Spleen (tissue), 7 donors: ENCODE measurements at regions not wholly inside any gene's neighbourhood (a gene's known extent, or its start where the extent isn't known, plus 50 kb on each side); places are given as distances from the start of the nearest gene placed in this dataset.

Source experiments
- POLR2A ChIP-seq, 3 donors: fragments of 450-650 bp; IDR thresholded peaks; one replicate each; pipeline ENCODE4 v1.5.1; 2017; ENCODE audit warnings: antibody characterized with exemption in 3 of 3, mild to moderate bottlenecking in 1 of 3
- POLR2AphosphoS5 ChIP-seq, 3 donors: sonication (generic); formaldehyde crosslinking; IDR thresholded peaks; one replicate each; pipeline ENCODE4 v1.5.1; 2017; ENCODE audit warnings: antibody characterized with exemption in 3 of 3
- TF ChIP-seq, protein P1 (sequence below), 11 experiments: fragments of 200-600 bp in 7 of 11; fragments of 450-650 bp in 4 of 11; sonication (generic) in 4 of 11; IDR thresholded peaks in 8 of 11; conservative IDR thresholded peaks in 3 of 11; 1 replicate in 7 of 11; 2 replicates in 4 of 11; pipeline versions ENCODE4 v1.4.0 to v1.8.0; 2016 to 2021; ENCODE audit warnings: antibody characterized with exemption in 11 of 11, inconsistent platforms in 4 of 11, mild to moderate bottlenecking in 1 of 11
- donor health status: DM: no; HTN: no; CAD: no; lungs with moderate emphysema.
- donor health status: DM: no; HTN: no; CAD: no.
- donor health status: DM: no; HTN: no; CAD: no.

DNA sequence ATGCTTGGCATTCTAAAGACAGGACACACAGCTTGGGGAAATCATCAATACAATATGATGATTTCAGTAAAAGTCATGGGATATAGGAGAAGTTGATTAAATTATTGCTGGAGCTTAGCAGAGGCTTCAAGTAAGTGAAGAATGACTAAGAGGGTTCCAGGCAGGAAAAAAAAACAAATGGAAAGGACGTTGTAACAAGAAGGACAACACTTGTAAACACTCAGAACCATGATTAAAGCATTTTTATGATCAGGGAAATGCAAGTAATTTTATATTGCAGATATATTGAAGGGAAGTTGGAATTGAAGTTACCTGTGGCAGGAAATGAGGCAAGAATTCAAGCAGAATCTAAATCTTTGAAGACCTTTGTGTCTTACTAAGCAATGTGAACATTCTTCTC lies 602.7 kb upstream of the NEGR1 start:
- TF ChIP-seq, protein P1, sequence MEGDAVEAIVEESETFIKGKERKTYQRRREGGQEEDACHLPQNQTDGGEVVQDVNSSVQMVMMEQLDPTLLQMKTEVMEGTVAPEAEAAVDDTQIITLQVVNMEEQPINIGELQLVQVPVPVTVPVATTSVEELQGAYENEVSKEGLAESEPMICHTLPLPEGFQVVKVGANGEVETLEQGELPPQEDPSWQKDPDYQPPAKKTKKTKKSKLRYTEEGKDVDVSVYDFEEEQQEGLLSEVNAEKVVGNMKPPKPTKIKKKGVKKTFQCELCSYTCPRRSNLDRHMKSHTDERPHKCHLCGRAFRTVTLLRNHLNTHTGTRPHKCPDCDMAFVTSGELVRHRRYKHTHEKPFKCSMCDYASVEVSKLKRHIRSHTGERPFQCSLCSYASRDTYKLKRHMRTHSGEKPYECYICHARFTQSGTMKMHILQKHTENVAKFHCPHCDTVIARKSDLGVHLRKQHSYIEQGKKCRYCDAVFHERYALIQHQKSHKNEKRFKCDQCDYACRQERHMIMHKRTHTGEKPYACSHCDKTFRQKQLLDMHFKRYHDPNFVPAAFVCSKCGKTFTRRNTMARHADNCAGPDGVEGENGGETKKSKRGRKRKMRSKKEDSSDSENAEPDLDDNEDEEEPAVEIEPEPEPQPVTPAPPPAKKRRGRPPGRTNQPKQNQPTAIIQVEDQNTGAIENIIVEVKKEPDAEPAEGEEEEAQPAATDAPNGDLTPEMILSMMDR (IDR thresholded peaks at IDR 0.05 in 8 of 11, conservative IDR thresholded peaks at IDR 0.05 in 3 of 11): no peak
- TF ChIP-seq POLR2AphosphoS5 (IDR thresholded peaks at IDR 0.05): no peak
- TF ChIP-seq POLR2A (IDR thresholded peaks at IDR 0.05): no peak
